Activated T-cell treated with anti-CD3 and anti-CD28 coated beads, Interleukin-2, amount 50 U/mL, for 1 hour (primary cell): ENCODE measurements at regions not wholly inside any gene's neighbourhood (a gene's known extent, or its start where the extent isn't known, plus 50 kb on each side); places are given as distances from the start of the nearest gene placed in this dataset.
"Not testable (repeated sequence)": the region's sequence is repeated elsewhere in the genome, so short reads cannot be mapped to it uniquely, and the experiment has no call there.

ENCODE experiments used
- DNase-seq: peaks from one replicate; pipeline ENCODE4 v3.0.0-alpha.2; 2020

DNA sequence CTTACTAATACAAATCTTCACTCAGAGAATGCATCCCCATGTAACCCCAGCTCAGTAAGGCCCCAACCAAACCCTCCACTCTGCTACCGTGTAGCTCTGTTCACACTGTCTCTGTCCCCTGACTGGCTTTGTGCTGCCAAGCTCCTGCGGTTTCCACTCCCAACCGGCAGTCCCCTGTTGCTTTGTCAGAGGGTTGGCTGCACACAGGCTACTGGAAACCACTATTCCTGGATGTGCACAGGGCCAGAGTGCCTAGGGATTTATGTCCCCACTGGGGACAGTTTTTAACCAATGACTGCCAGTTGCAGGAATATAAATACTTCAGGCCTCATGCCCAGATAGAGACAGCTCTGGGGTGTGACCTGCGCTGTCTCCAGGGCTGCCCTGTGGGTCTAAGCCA, 157.1 kb upstream of the C16orf82 start:
- no peak for DNase-seq

DNA sequence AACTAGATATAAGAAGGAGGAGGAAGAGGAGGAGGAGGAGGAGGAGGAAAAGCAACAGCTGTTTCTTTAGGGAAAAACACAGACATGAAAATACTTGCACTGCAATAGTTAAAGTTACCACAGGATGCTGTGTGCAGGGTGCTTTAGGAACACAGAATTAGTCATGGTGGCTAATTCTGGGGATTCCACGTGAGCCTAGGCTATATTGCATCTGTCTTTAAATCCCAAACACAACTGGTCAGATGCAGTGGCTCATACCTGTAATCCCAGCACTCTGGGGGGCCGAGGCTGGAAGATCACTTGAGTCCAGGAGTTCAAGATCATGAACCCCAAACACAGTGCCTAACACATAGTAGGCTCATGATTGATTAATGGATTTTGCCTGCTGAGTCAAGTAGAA, 155.3 kb upstream of the C16orf82 start:
- no peak for DNase-seq

DNA sequence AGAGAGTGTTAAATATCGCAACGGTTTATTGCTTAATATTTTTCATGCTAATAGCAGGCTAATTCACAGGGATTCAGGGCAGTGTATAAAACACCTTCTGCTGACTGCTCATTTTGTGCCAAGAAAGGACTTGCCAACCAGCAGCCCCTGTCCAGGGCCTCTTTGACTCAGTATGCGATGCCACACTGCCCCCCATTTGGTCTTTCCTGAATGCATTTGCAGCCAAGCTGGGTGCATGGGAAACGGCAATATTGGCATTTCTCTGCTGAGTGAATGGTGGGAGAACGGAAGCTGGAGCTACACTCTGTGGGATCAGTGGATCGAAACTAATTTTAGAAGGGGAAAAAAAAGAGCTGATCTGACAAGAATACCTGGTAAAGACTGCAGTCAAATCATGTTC, 152.9 kb upstream of the C16orf82 start:
- no peak for DNase-seq

DNA sequence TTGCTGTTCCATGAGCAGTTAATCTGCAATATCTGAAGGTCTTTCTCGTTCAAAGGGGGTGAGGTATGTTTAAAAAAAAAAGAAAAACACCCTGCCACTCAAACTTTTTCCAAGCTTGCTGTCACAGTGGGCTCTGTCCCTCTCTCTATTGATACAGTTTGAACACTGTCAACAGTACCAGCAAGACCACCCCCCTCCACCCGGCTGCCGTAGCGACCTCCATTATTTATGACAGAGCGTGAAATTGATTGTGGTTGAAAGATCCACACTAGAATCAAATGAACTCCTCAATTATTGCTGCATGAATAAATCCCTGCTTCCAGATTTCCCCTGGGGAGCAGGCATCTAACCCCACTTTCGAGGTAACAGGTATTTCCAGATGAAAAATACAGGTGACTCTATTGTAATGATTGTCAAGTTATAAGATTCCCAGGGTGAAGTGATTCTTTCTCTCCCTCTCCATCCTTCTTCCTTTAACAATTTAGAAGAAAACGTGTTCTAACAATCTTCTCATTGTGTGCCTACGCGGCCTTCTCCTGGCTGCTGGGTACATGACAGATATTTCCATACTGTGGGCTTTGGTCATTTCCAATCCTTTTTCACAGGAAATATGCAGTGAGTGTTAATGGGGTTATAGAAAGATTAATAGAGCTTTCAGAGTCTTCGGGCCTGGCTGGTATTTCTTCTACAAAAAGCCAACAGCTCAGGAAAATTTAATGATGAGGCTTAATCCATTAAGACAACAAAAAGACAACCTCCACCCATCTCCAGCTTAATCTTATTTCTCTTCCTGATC, 135.7 kb upstream of the C16orf82 start:
- DNase-seq: no peak

DNA sequence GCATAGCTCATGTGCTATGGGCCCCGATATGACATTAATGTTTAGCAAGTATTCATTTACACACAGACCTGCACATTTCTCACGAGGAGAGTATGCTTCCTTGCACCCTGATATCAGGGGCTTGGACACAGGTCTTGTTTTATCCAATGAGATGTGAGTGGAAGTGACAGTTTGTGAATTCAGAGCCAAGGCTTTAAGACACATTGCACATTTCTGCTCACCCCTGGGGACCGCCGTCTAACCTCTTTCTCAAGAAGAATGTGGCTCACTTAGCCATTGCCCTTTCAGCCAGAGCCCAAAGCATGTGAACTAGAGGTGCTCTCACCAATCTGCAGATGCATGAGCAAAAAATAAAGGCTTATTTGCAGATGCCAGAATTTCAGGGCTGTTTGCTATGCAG, 116.1 kb upstream of the C16orf82 start:
- no peak for DNase-seq

- DNase-seq: no peak
Measured at GRCh38 chr16:26951950-26952349, 114.8 kb upstream of the C16orf82 start.

- DNase-seq: no peak
Measured at GRCh38 chr16:26952411-26952810, 114.3 kb upstream of the C16orf82 start.

DNA sequence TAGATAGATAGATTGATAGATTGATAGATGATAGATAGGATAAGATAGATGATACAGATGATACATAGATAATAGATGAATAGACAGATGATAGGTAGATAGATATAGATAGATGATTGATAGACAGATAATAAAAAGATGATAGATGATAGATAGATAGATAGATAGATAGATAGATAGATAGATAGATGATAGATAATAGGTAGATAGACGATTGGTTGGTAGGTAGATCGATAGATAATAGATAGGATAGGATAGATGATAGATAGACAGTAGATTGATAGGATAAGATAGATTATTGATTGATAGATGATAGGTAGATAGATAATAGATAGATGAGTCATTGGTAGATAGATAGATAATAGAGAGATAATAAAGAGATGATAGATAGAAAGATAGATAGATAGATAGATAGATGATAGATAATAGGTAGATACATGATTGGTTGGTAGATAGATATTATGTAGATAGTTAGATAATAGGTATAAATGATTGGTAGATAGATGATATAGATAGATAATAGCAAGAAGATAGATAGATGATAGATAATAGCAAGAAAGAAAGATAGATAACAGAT, 109.4 kb upstream of the C16orf82 start:
- no peak for DNase-seq

DNA sequence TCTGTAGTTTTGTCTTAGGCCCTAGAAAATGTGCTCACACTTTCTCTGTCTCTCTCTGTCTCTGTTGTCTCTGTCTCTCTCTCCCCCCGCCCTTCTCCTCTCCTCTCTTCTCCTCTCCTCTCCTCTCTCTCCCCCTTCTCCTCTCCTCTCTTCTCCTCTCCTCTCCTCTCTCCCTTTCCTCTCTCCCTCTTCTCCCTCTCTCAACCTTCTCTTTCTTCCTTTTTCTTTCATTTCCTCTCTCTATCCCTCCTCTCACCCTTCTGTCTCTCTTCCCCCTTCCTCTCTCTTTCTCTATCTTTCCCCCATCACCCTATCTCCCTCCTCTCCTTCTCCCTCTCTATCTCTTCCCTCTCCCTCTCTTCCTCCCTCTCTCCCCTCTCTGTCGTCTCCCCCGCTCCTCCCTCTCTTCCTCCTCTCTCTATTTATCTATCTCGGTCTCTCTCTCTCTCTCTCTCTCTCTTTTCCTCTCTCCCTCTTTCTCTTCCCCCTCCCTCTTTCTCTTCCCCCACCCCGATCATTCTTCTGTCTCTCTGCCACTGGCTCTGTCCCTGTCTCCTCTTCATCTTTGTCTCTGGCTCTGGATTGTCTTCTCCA, 107.2 kb upstream of the C16orf82 start:
- DNase-seq: no peak

DNA sequence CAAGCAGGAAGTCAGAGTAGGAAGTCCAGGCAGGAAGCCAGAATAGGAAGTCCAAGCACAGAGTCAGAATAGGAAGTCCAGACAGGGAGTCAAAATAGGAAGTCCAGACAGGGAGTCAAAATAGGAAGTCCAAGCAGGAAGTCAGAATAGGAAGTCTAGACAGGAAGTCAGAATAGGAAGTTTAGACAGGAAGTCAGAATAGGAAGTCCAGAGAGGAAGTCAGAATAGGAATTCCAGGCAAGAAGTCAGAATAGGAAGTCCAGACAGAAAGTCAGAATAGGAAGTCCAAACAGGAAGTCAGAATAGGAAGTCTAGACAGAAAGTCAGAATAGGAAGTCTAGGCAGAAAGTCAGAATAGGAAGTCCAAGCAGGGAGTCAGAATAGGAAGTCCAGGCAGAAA, 105.3 kb upstream of the C16orf82 start:
- DNase-seq: no peak

- no peak for DNase-seq
Measured at GRCh38 chr16:26963109-26963508, 103.6 kb upstream of the C16orf82 start.

DNA sequence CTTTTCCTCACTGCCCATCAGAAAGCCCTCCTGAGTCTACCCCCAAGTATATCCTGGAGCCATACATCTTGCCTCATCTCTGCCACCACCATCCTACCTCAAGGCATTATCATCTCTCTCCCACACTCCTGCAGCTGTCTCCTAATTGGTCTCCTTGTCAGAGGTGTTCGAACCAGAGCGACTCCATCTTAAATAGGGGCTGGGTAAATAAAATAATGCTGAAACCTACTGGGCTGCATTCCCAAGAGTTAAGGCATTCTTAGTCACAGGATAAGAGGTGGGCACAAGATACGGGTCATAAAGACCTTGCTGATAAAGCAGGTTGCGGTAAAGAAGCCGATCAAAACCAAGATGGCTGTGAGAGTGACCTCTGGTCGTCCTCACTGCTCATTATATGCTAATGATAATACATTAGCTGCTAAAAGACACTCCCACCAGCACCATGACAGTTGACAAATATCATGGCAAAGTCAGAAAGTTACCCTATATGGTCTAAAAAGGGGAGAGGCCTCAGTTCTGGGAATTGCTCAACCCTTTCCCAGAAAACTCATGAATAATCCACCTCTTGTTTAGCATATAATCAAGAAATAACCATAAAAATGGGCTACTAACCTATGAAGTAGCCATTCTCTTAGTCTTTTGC, 97.0 kb upstream of the C16orf82 start:
- no peak for DNase-seq

DNA sequence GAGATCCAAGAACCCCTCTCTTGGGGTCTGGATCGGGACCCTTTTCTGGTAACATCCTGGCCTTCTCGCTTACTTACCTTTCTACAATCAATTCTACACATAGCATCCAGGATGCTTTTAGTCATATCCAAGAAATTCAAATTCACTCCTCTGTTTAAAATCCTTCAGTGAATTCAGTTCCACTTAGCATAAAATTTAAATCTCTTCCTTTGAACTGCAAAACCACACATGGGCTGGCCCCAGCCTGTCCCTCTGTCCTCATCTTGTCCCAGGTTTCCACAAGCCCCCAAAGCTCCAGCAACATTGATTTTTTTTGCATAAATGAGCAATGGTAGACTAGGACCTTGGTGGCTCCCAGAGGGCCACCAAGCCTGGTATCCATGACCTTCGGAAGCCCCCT, 96.4 kb upstream of the C16orf82 start:
- no peak for DNase-seq

- DNase-seq: no peak
Measured at GRCh38 chr16:26976873-26977272, 89.9 kb upstream of the C16orf82 start.

DNA sequence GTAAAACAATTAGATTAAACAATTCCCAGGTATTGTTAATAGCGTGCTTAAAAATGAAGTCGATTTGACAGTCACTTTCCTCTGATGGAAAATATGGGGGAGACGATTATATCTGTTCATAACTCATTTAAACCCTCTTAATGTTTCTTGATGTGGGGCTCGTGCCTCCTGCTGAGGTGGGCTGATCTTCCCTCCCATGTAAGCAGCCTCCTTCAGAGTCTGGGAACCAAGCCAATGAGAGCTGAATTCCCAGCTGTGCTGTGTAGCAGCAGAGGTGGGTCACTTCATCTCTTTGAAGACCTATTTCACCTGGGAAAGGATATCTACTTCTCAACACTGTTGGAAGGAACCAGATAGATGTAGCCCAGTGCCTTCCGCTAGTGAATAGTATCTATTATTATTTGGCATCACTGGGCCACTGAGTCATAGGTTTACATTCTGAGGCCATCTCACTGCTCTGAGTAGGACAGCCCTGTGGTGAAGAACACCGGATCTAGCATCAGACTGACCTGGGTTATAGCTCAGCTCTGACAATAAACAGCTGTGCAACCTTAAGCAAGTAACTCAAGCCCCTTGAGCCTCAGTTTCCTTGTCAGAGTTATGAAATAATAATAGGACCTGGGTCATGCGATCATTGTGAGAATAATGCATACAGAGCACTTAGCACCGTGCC, 85.3 kb upstream of the C16orf82 start:
- no peak for DNase-seq

DNA sequence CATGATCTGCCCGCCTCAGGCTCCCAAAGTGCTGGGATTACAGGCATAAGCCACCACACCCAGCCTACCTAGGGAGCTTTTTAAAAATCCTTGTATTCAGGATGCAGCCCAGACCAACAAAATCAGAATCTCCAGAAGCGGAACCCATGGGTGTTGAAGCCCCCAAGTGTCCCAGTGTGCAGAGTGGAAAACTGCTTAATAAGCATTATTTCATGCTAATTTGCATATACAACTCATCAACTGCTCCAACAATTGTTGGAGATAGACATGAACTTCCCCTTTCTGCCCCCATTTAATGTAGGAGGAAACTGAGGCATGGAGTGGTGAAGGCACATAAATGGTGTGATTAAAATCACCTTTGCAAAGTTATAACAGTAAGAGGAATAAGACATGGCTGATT, 84.3 kb upstream of the C16orf82 start:
- no peak for DNase-seq

DNA sequence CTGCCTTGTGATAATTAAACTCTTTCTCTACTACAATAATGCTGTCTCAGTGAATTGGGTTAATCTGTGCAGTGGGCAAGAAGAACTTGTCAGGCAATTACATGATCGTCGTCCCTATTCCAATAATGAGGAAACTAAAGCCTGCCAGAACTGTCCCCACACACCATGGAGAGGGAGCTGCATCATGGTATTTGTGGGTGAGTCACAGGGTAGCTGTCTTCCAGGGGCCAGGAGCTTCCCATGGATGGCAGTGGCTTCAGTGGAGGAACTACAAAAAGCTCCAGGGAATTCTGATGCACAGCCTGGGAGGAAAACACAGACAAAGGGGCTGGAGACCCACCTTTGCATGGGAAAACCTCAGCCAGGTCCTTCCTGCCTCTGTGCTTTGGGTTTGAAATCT, 83.3 kb upstream of the C16orf82 start:
- DNase-seq: no peak

- DNase-seq: no peak
Measured at GRCh38 chr16:26985100-26986065, 81.3 kb upstream of the C16orf82 start.

- DNase-seq: no peak
Measured at GRCh38 chr16:26987597-26988010, 79.1 kb upstream of the C16orf82 start.

GRCh38 chr16:26988186-26988585, 78.5 kb upstream of the C16orf82 start:
- DNase-seq: no peak

DNA sequence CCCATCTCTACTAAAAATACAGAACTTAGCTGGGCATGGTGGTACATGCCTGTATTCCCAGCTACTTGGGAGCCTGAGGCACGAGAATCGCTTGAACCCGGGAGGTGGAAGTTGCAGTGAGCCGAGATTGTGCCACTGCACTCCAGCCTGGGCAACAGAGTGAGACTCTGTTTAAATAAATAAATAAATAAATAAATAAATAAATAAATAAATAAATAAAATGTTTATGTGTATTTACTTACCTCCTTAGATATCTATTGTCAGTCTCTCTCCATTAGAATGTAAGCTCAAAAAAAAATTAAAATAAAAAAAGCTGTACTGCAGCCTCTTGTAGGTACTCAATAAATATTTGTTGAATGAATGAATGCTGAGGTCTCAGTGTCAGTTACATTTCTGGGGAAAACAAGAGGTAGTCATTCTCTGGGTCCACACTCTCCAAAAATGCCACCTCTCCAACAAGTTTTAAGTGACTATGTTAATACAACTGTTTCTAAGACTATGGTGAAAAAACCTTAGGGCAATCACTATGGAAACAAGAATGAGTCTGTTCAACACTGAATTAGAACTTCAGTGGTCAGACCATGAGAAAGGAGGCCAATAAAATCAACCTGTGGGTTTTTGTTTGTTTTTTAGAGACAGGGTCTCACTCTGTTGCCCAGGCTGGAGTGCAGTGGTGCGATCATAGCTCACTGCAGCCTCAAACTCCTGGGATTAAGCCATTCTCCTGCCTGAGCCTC, 76.2 kb upstream of the C16orf82 start:
- DNase-seq: not testable (repeated sequence)
